Epithelial cell of esophagus (primary cell): ENCODE measurements at regions not wholly inside any gene's neighbourhood (a gene's known extent, or its start where the extent isn't known, plus 50 kb on each side); places are given as distances from the start of the nearest gene placed in this dataset.

ENCODE experiments used
- DNase-seq: peaks from one replicate; pipeline ENCODE4 v3.0.0; 2010; ENCODE audit warnings: low read depth
- H3K4me3 ChIP-seq: 2 replicates; pipeline ENCODE4 v1.5.1; 2011; ENCODE audit warnings: mild to moderate bottlenecking, low read length, control low read depth
- CTCF ChIP-seq: IDR thresholded peaks from 2 replicates; pipeline ENCODE4 v1.5.1; 2011; ENCODE audit warnings: low read depth, mild to moderate bottlenecking, low read length, control low read depth, inconsistent platforms; ENCODE audit not compliant: insufficient read depth; ENCODE audit errors: missing control alignments

- no peak overlapping the region for H3K4me3 ChIP-seq
- TF ChIP-seq CTCF: no peak
- DNase-seq: no peak
Measured at GRCh38 chr13:80284290-80284689, 56.6 kb downstream of the SPRY2 start.

- H3K4me3 ChIP-seq: no peak overlapping the region
- no peak for TF ChIP-seq CTCF
- DNase-seq: no peak
Measured at GRCh38 chr13:80278706-80279105, 62.2 kb downstream of the SPRY2 start.

- no peak overlapping the region for H3K4me3 ChIP-seq
- DNase-seq: peak; percentile 59
- TF ChIP-seq CTCF: no peak
Measured at GRCh38 chr13:80276371-80277289, 64.3 kb downstream of the SPRY2 start.

GRCh38 chr13:80274643-80275042 is 66.3 kb downstream of the SPRY2 start:
- no peak for TF ChIP-seq CTCF
- H3K4me3 ChIP-seq: no peak overlapping the region
- peak; percentile 36 for DNase-seq

- no peak for DNase-seq
- TF ChIP-seq CTCF: no peak
- H3K4me3 ChIP-seq: no peak overlapping the region
Measured at GRCh38 chr13:80273718-80274117, 67.2 kb downstream of the SPRY2 start.

- no peak for TF ChIP-seq CTCF
- no peak for DNase-seq
Measured at GRCh38 chr13:80265348-80265747, 75.6 kb downstream of the SPRY2 start.

More at GRCh38 chr13:80265348-80265747, 75.6 kb downstream of the SPRY2 start:
- H3K4me3 ChIP-seq: no peak overlapping the region
